Stimulated activated memory B cell treated with anti-CD40 and anti-IgM and Interleukin-4, amounts not matched to agents 10 μg/mL and 1 μg/mL and 100 μg/mL, for 72 hours (primary cell): ENCODE measurements at regions not wholly inside any gene's neighbourhood (a gene's known extent, or its start where the extent isn't known, plus 50 kb on each side); places are given as distances from the start of the nearest gene placed in this dataset.

Experiments used
- ATAC-seq: fragments of 150-1000 bp; cut with Tn5 transposase; 2 replicates; pipeline ENCODE4 v1.10.0; 2021
- H3K27ac Mint-ChIP-seq: one replicate; pipeline ENCODE4 v1.8.0; 2022; ENCODE audit warnings: mild to moderate bottlenecking, mixed read lengths
- H3K27me3 Mint-ChIP-seq: one replicate; pipeline ENCODE4 v1.8.0; 2022; ENCODE audit warnings: mixed read lengths
- H3K36me3 Mint-ChIP-seq: one replicate; pipeline ENCODE4 v1.8.0; 2022; ENCODE audit warnings: mixed read lengths
- H3K4me1 Mint-ChIP-seq: one replicate; pipeline ENCODE4 v1.8.0; 2022; ENCODE audit warnings: mixed read lengths
- H3K4me3 Mint-ChIP-seq: one replicate; pipeline ENCODE4 v1.8.0; 2022; ENCODE audit warnings: mild to moderate bottlenecking, moderate library complexity, mixed read lengths
- H3K9me3 Mint-ChIP-seq: one replicate; pipeline ENCODE4 v1.8.0; 2022; ENCODE audit warnings: mixed read lengths

GRCh38 chr5:104412649-104413240 is 850.2 kb upstream of the NUDT12 start:
- H3K36me3 Mint-ChIP-seq = no peaks in the 10 kb centered on the region
- ATAC-seq = no peak
- no peaks in the 10 kb centered on the region for H3K9me3 Mint-ChIP-seq

GRCh38 chr5:104400941-104401340 is 838.4 kb upstream of the NUDT12 start:
- Mint-ChIP-seq H3K4me3 (no peak overlapping the region), H3K9me3 (peaks cover 11% of the 10 kb centered on the region), H3K36me3 (no peaks in the 10 kb centered on the region), H3K27ac (no peak overlapping the region), H3K27me3 (no peaks in the 10 kb centered on the region), H3K4me1 (no peaks in the 10 kb centered on the region)
- ATAC-seq = no peak

More at GRCh38 chr5:104412649-104413240, 850.2 kb upstream of the NUDT12 start:
- no peak overlapping the region for H3K27ac Mint-ChIP-seq
- H3K4me3 Mint-ChIP-seq = no peak overlapping the region
- H3K4me1 Mint-ChIP-seq = no peaks in the 10 kb centered on the region
- H3K27me3 Mint-ChIP-seq = no peaks in the 10 kb centered on the region

GRCh38 chr5:104385906-104386305 is 823.3 kb upstream of the NUDT12 start:
- ATAC-seq = no peak
- Mint-ChIP-seq H3K9me3 (peaks cover 10% of the 10 kb centered on the region), H3K4me3 (no peak overlapping the region), H3K27me3 (no peaks in the 10 kb centered on the region), H3K27ac (no peak overlapping the region), H3K36me3 (no peaks in the 10 kb centered on the region), H3K4me1 (no peaks in the 10 kb centered on the region)

DNA sequence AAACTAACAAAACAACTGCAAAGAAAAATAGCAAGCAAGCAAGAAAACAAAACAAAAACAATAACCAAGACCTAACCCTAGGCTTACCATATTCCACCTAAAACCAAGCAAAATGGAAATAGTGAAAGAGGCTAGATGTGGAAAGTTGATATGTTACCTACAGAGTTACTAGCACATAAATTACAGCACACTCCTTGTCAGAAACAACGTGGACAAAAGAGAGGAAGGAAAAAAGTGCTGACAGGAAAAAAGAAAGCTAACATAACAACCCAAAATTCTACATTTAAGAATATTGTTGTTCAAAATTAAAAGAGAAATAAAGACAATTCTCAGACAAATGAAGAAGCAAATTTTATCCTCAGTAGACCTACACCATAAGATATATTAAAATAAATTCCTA is 812.8 kb upstream of the NUDT12 start:
- H3K4me3 Mint-ChIP-seq = no peak overlapping the region
- no peaks in the 10 kb centered on the region for H3K4me1 Mint-ChIP-seq
- no peaks in the 10 kb centered on the region for H3K9me3 Mint-ChIP-seq
- H3K27me3 Mint-ChIP-seq = no peaks in the 10 kb centered on the region
- no peak overlapping the region for H3K27ac Mint-ChIP-seq
- no peak for ATAC-seq
- no peaks in the 10 kb centered on the region for H3K36me3 Mint-ChIP-seq

DNA sequence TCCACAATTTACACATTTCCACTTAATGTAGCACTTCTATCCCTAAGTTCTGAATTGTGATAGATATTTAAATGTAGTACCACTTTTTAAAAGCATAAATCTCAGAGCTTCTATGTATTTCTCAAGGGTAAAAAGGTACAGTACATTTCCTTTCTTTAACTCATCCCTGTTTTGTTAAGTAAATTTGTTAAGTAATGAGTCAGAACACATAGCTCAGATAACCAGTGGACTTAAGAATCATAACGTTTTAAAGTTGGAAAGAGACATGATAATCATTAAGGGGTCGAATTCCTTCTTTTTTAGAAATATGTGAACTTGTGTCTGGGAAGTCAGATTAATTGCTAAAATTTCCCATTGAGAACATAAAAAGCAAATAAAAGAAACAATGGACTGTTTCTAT is 810.2 kb upstream of the NUDT12 start:
- Mint-ChIP-seq H3K4me1 (no peaks in the 10 kb centered on the region), H3K27ac (no peak overlapping the region), H3K4me3 (no peak overlapping the region), H3K9me3 (no peaks in the 10 kb centered on the region), H3K36me3 (no peaks in the 10 kb centered on the region), H3K27me3 (no peaks in the 10 kb centered on the region)
- ATAC-seq = no peak

DNA sequence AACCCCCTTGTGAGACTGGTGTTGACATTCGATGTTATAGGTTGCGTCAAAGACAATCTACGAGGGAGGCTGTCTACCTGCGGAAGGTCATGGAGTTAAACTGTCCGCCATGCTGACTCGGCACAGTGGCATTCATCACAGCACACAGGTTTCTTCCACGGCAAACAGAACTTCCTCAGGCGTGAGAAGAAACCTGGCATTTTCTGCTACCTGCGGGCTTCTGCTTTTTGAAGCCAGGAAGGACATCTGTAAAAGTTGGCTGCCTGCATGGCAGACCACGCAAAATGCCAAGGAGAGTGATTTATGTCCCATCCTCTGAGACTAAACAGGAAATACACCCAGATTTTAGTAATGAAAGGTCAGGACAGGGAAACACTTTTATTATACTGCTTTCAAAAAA is 809.8 kb upstream of the NUDT12 start:
- Mint-ChIP-seq H3K4me1 (no peaks in the 10 kb centered on the region), H3K36me3 (no peaks in the 10 kb centered on the region), H3K27ac (no peak overlapping the region), H3K27me3 (no peaks in the 10 kb centered on the region), H3K9me3 (no peaks in the 10 kb centered on the region), H3K4me3 (no peak overlapping the region)
- no peak for ATAC-seq

DNA sequence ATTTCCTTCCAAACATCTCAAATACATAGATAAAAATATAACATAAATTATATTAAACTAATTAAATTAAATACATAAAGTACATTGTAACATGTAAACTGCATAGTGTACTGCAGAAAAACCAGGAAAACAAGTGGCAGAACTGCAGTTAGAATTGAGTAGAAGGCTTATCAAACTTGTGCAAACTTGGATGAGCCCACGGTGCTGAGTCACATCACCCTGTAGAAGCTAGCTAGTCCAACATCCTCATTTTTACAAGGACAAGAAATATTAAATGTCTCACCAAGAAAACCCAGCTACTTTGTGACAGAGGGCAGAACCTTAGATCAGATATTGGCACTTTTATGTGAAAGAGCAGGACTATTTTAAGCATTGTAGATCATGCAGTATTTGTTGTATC is 807.9 kb upstream of the NUDT12 start:
- no peaks in the 10 kb centered on the region for H3K36me3 Mint-ChIP-seq
- no peaks in the 10 kb centered on the region for H3K4me1 Mint-ChIP-seq
- no peak overlapping the region for H3K4me3 Mint-ChIP-seq
- H3K9me3 Mint-ChIP-seq = no peaks in the 10 kb centered on the region
- no peaks in the 10 kb centered on the region for H3K27me3 Mint-ChIP-seq
- no peak for ATAC-seq
- no peak overlapping the region for H3K27ac Mint-ChIP-seq

- no peak overlapping the region for H3K27ac Mint-ChIP-seq
- no peaks in the 10 kb centered on the region for H3K27me3 Mint-ChIP-seq
- ATAC-seq = no peak
- no peaks in the 10 kb centered on the region for H3K9me3 Mint-ChIP-seq
- no peak overlapping the region for H3K4me3 Mint-ChIP-seq
- H3K4me1 Mint-ChIP-seq = no peaks in the 10 kb centered on the region
- H3K36me3 Mint-ChIP-seq = no peaks in the 10 kb centered on the region
These were observed 805.4 kb upstream of the NUDT12 start for GRCh38 chr5:104367978-104368377.

DNA sequence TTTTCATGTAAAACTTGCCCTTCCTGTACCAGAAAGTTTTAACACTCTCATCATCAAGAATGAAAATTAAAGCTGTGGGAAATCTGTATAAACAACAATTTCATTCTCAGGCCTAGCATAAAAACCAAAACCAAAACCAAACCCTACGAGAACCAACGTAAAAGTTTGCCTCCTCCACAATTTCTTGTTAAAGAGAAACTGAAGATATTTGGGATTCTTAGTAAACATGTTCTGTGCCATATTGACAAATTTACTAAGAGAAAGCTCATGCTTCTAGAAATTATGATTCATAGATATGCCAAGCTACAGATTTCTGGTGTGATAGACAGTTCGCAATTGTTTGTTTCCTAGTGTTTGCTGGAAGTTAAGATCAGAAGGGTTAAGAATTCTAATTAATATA is 801.0 kb upstream of the NUDT12 start:
- ATAC-seq = no peak

DNA sequence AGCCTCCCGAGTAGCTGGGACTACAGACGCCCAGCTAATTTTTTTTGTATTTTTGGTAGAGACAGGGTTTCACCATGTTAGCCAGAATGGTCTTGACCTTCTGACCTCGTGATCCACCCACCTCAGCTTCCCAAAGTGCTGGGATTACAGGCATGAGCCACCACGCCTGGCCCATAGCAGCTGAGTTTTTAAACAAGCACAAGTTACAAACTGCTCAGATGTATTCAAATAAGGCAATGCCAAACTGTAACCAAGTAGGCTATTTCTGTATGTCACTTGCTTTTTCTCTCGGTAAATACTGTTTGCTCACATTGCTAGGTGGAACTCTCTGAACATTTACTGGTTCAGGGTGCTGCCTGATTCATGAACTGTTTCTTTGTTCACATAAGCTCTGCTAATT is 799.3 kb upstream of the NUDT12 start:
- Mint-ChIP-seq H3K36me3 (no peaks in the 10 kb centered on the region), H3K27ac (no peak overlapping the region), H3K4me1 (no peaks in the 10 kb centered on the region), H3K4me3 (no peak overlapping the region), H3K27me3 (no peaks in the 10 kb centered on the region), H3K9me3 (peaks cover 3% of the 10 kb centered on the region)
- ATAC-seq = no peak

More for the DNA sequence above, 801.0 kb upstream of the NUDT12 start:
- no peaks in the 10 kb centered on the region for H3K9me3 Mint-ChIP-seq
- H3K36me3 Mint-ChIP-seq = no peaks in the 10 kb centered on the region
- H3K27me3 Mint-ChIP-seq = no peaks in the 10 kb centered on the region
- H3K27ac Mint-ChIP-seq = no peak overlapping the region
- H3K4me1 Mint-ChIP-seq = no peaks in the 10 kb centered on the region
- no peak overlapping the region for H3K4me3 Mint-ChIP-seq

- Mint-ChIP-seq H3K4me1 (no peaks in the 10 kb centered on the region), H3K27ac (no peak overlapping the region), H3K9me3 (peaks cover 6% of the 10 kb centered on the region), H3K4me3 (no peak overlapping the region), H3K36me3 (no peaks in the 10 kb centered on the region), H3K27me3 (no peaks in the 10 kb centered on the region)
- no peak for ATAC-seq
These were observed 792.8 kb upstream of the NUDT12 start for GRCh38 chr5:104355350-104355749.

DNA sequence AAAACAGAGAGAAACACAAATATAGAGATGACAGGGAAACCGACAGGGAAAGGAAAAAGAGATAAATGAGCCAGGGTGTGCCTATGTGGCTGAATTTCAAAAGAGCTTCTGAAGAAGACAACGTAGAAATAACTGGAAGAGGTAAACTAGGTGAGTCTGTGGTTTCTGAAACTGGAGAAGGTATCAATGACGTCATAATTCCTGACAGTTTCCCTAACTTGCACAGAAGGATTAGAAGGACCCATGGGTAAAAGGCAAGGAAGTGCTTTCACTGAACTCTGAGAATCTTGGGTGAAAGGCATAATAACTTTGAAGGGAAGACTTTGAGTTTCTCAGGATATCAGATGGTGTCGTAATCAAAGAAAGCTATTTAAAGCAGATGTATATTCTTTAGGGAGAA is 790.8 kb upstream of the NUDT12 start:
- H3K9me3 Mint-ChIP-seq = peaks cover 6% of the 10 kb centered on the region
- no peak overlapping the region for H3K27ac Mint-ChIP-seq

DNA sequence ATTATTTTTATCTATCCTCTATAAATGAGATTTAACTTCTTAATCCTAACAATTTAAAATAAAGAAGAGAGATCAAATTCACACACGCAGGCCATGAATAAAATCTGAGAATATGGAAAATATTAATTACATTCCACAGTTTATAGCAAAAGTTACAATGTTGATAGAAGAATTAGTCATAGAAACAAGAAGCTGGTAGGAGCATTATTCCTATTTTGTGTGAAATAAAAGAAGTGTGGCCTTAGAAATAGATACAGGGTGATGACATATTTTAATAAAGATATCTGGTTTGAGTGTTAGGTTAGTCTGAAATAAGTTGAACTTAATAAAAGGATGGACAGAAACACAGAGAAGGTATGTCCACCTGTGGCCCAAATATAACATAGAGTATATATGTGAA is 790.4 kb upstream of the NUDT12 start:
- Mint-ChIP-seq H3K36me3 (no peaks in the 10 kb centered on the region), H3K27me3 (no peaks in the 10 kb centered on the region), H3K4me3 (no peak overlapping the region), H3K27ac (no peak overlapping the region), H3K4me1 (no peaks in the 10 kb centered on the region), H3K9me3 (peaks cover 6% of the 10 kb centered on the region)
- no peak for ATAC-seq

More for the DNA sequence above, 790.8 kb upstream of the NUDT12 start:
- H3K4me3 Mint-ChIP-seq = no peak overlapping the region
- no peak for ATAC-seq
- H3K36me3 Mint-ChIP-seq = no peaks in the 10 kb centered on the region
- no peaks in the 10 kb centered on the region for H3K27me3 Mint-ChIP-seq
- H3K4me1 Mint-ChIP-seq = no peaks in the 10 kb centered on the region

DNA sequence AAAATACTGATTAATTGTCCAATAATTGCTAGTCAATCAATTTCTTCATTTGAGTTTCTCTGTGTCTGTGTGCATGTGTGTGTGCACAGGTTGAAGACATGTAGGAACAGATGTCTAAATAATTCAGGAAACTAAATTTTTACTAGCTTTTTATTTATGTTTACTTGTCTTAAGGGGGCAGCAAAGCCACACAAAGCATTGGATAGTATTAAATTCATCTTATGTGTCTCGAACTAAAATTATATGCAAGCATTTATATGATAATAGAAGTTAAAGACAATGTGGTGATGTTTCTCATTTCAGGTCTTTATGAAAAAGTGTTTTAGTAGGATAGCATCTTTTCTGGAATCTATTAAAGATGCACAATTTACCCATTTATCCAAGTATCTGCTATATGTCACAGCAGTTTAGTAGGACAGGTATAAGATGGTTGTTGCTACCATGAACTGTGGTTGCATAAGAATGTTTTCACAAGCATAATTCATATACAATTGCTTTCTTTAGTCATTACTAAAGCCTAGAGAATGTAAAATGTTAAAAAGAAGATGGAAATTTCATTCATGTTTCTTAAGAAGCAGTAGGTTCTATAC is 784.6 kb upstream of the NUDT12 start:
- no peaks in the 10 kb centered on the region for H3K27me3 Mint-ChIP-seq
- no peaks in the 10 kb centered on the region for H3K9me3 Mint-ChIP-seq
- no peak for ATAC-seq
- no peak overlapping the region for H3K4me3 Mint-ChIP-seq
- H3K4me1 Mint-ChIP-seq = no peaks in the 10 kb centered on the region
- H3K36me3 Mint-ChIP-seq = no peaks in the 10 kb centered on the region
- H3K27ac Mint-ChIP-seq = no peak overlapping the region

- H3K4me3 Mint-ChIP-seq = no peak overlapping the region
- H3K27ac Mint-ChIP-seq = no peak overlapping the region
- no peak for ATAC-seq
- H3K36me3 Mint-ChIP-seq = no peaks in the 10 kb centered on the region
- H3K9me3 Mint-ChIP-seq = peaks cover 2% of the 10 kb centered on the region
- no peaks in the 10 kb centered on the region for H3K4me1 Mint-ChIP-seq
- no peaks in the 10 kb centered on the region for H3K27me3 Mint-ChIP-seq
These were observed 782.8 kb upstream of the NUDT12 start for GRCh38 chr5:104345222-104346016.

DNA sequence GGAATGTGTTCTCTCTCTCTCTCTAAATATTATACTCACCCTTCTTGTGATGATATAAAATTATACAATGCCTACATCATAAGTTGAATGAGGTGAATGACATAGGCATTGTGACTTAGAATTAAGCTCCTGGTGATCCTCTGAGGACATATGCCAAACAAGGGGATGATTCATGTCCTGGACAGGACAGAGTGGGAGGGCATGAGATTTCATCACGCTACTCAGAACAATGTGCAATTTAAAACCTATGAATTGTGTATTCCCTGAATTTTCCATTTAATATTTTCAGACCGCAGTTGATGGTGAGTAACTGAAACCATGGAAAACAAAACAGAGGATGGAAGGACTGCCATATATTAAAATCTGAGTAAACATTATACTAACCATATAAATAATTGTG is 782.2 kb upstream of the NUDT12 start:
- no peak for ATAC-seq
- Mint-ChIP-seq H3K27me3 (no peaks in the 10 kb centered on the region), H3K4me1 (no peaks in the 10 kb centered on the region), H3K9me3 (peaks cover 2% of the 10 kb centered on the region), H3K4me3 (no peak overlapping the region), H3K36me3 (no peaks in the 10 kb centered on the region), H3K27ac (no peak overlapping the region)
